ENCODE measurements at regions not wholly inside any gene's neighbourhood (a gene's known extent, or its start where the extent isn't known, plus 50 kb on each side); places are given as distances from the start of the nearest gene placed in this dataset.

GRCh38 chr19:32287811-32288227 lies 57.6 kb upstream of the ZNF507 start:
- Histone ChIP-seq H3K27me3 (ENCODE audit: control insufficient read depth in 2 of 2, insufficient read depth in 2 of 2, low read length in 2 of 2) (peaks cover 0 to 8% of the 10 kb centered on the region in 2 donors), H3K9ac (ENCODE audit: low read depth in 1 of 2, low read length in 2 of 2) (no peak overlapping the region), H3K36me3 (ENCODE audit: control insufficient read depth in 2 of 2, insufficient read depth in 2 of 2, low read length in 2 of 2) (no peaks in the 10 kb centered on the region), H3K27ac (ENCODE audit: low read depth in 2 of 2, low read length in 2 of 2) (no peak overlapping the region), H3K4me3 (ENCODE audit: low read length in 2 of 2) (peak overlapping the region; percentile 18 to 28), H3K9me3 (ENCODE audit: control insufficient read depth in 2 of 2, low read length in 2 of 2) (no peaks in the 10 kb centered on the region), H3K4me1 (ENCODE audit: control insufficient read depth in 2 of 2, insufficient read depth in 2 of 2, low read length in 2 of 2) (peaks cover 0 to 3% of the 10 kb centered on the region in 2 donors)

- Histone ChIP-seq H3K27me3 (ENCODE audit: control insufficient read depth in 2 of 2, insufficient read depth in 2 of 2, low read length in 2 of 2) (peaks cover 0 to 8% of the 10 kb centered on the region in 2 donors), H3K9ac (ENCODE audit: low read depth in 1 of 2, low read length in 2 of 2) (no peak overlapping the region), H3K27ac (ENCODE audit: low read depth in 2 of 2, low read length in 2 of 2) (no peak overlapping the region), H3K4me3 (ENCODE audit: low read length in 2 of 2) (no peak overlapping the region), H3K4me1 (ENCODE audit: control insufficient read depth in 2 of 2, insufficient read depth in 2 of 2, low read length in 2 of 2) (peaks cover 0 to 3% of the 10 kb centered on the region in 2 donors), H3K9me3 (ENCODE audit: control insufficient read depth in 2 of 2, low read length in 2 of 2) (no peaks in the 10 kb centered on the region), H3K36me3 (ENCODE audit: control insufficient read depth in 2 of 2, insufficient read depth in 2 of 2, low read length in 2 of 2) (no peaks in the 10 kb centered on the region)
Observed at GRCh38 chr19:32289566-32290210, 55.7 kb upstream of the ZNF507 start.

DNA sequence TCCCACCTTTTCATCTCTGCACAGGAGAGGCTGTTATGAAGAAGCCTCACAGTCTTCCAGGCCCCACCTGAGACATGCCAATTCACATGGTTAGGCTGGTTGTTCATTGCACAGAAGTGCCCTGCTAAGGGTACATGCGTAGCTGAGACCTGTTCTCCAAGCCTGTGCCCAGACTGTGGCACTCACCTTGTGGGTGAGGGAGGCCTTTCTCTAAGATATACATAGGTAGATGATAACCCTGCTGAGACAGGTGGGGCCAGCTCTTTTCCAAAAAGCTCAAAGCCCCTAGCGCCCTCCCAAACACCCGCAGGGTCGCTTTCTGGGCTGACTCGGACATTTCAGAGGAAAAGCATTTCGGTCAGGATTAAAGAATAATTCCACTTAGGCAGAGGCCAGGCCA lies 53.5 kb upstream of the ZNF507 start:
- Histone ChIP-seq H3K27me3 (ENCODE audit: control insufficient read depth in 2 of 2, insufficient read depth in 2 of 2, low read length in 2 of 2) (peaks cover 0 to 8% of the 10 kb centered on the region in 2 donors), H3K9ac (ENCODE audit: low read depth in 1 of 2, low read length in 2 of 2) (no peak overlapping the region), H3K36me3 (ENCODE audit: control insufficient read depth in 2 of 2, insufficient read depth in 2 of 2, low read length in 2 of 2) (no peaks in the 10 kb centered on the region), H3K27ac (ENCODE audit: low read depth in 2 of 2, low read length in 2 of 2) (no peak overlapping the region), H3K4me3 (ENCODE audit: low read length in 2 of 2) (no peak overlapping the region), H3K9me3 (ENCODE audit: control insufficient read depth in 2 of 2, low read length in 2 of 2) (no peaks in the 10 kb centered on the region), H3K4me1 (ENCODE audit: control insufficient read depth in 2 of 2, insufficient read depth in 2 of 2, low read length in 2 of 2) (peaks cover 0 to 3% of the 10 kb centered on the region in 2 donors)

GRCh38 chr19:32294871-32295438 lies 50.5 kb upstream of the ZNF507 start:
- Histone ChIP-seq H3K27ac (ENCODE audit: low read depth in 2 of 2, low read length in 2 of 2) (no peak overlapping the region), H3K36me3 (ENCODE audit: control insufficient read depth in 2 of 2, insufficient read depth in 2 of 2, low read length in 2 of 2) (no peaks in the 10 kb centered on the region), H3K9ac (ENCODE audit: low read depth in 1 of 2, low read length in 2 of 2) (no peak overlapping the region), H3K27me3 (ENCODE audit: control insufficient read depth in 2 of 2, insufficient read depth in 2 of 2, low read length in 2 of 2) (no peaks in the 10 kb centered on the region), H3K9me3 (ENCODE audit: control insufficient read depth in 2 of 2, low read length in 2 of 2) (no peaks in the 10 kb centered on the region), H3K4me3 (ENCODE audit: low read length in 2 of 2) (no peak overlapping the region), H3K4me1 (ENCODE audit: control insufficient read depth in 2 of 2, insufficient read depth in 2 of 2, low read length in 2 of 2) (no peaks in the 10 kb centered on the region)
